B cell (primary cell): ENCODE measurements at regions not wholly inside any gene's neighbourhood (a gene's known extent, or its start where the extent isn't known, plus 50 kb on each side); places are given as distances from the start of the nearest gene placed in this dataset.

Source experiments
- EZH2 ChIP-seq: IDR thresholded peaks from 2 replicates; pipeline ENCODE4 v1.6.1; 2012; ENCODE audit warnings: borderline replicate concordance, low read depth, mild to moderate bottlenecking, moderate library complexity, low read length; ENCODE audit not compliant: insufficient read depth, poor library complexity, severe bottlenecking
- TF ChIP-seq, protein P1 (sequence below): fragments of 200-600 bp; IDR thresholded peaks from one replicate; pipeline ENCODE4 v1.8.0; 2022; ENCODE audit warnings: antibody characterized with exemption, mild to moderate bottlenecking

DNA sequence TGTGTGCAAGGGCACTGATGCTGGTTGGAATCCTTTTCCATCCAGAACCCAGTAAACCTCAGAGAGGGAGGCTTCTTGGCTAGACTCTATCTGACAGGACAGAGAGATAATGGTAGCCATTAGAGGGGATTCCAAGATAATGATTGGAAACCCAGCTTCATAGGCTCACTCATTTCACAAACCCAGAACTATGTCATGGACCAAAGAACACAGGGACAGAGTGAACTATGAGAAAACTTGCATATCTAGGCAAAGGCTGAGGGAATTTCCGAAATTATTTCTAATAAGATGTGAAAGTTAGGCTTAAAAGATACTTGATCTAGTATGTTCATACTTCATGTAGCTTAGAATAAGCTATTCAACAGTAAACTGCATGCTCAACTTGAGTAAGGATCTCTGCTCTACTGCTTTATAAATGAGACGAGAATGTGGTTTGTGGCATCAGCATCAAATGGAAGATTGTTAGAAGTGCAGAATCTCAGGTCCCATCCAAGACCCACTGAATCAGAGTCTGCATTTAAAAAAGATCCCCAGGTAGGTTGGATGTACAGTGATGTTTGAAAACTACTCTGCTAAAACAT lies 261.4 kb downstream of the DMRT2 start:
- TF ChIP-seq, protein P1, sequence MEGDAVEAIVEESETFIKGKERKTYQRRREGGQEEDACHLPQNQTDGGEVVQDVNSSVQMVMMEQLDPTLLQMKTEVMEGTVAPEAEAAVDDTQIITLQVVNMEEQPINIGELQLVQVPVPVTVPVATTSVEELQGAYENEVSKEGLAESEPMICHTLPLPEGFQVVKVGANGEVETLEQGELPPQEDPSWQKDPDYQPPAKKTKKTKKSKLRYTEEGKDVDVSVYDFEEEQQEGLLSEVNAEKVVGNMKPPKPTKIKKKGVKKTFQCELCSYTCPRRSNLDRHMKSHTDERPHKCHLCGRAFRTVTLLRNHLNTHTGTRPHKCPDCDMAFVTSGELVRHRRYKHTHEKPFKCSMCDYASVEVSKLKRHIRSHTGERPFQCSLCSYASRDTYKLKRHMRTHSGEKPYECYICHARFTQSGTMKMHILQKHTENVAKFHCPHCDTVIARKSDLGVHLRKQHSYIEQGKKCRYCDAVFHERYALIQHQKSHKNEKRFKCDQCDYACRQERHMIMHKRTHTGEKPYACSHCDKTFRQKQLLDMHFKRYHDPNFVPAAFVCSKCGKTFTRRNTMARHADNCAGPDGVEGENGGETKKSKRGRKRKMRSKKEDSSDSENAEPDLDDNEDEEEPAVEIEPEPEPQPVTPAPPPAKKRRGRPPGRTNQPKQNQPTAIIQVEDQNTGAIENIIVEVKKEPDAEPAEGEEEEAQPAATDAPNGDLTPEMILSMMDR: no peak
- no peak for TF ChIP-seq EZH2
